WTC11 (cell line): ENCODE measurements at regions not wholly inside any gene's neighbourhood (a gene's known extent, or its start where the extent isn't known, plus 50 kb on each side); places are given as distances from the start of the nearest gene placed in this dataset.

Experiments
- CBFB ChIP-seq: sonication (generic); formaldehyde crosslinking; IDR thresholded peaks from 2 replicates; pipeline ENCODE4 v1.8.1; 2022; ENCODE audit warnings: mild to moderate bottlenecking, low read depth, missing genetic modification reagents
- CTCF ChIP-seq: fragments of 200-600 bp; IDR thresholded peaks from 2 replicates; pipeline ENCODE4 v1.8.0; 2022; ENCODE audit warnings: antibody characterized with exemption
- FOXP4 ChIP-seq: sonication (generic); formaldehyde crosslinking; IDR thresholded peaks from 2 replicates; pipeline ENCODE4 v1.8.0; 2022; ENCODE audit warnings: mild to moderate bottlenecking, missing genetic modification reagents
- NFYB ChIP-seq: sonication (generic); formaldehyde crosslinking; conservative IDR thresholded peaks from 2 replicates; pipeline ENCODE4 v1.8.0; 2022; ENCODE audit warnings: low read depth, missing genetic modification reagents
- SMAD3 ChIP-seq: sonication (generic); formaldehyde crosslinking; IDR thresholded peaks from 2 replicates; pipeline ENCODE4 v1.8.0; 2022; ENCODE audit warnings: missing genetic modification reagents, mild to moderate bottlenecking, borderline replicate concordance
- SP1 ChIP-seq: sonication (generic); formaldehyde crosslinking; conservative IDR thresholded peaks from 2 replicates; pipeline ENCODE4 v1.8.1; 2022; ENCODE audit warnings: missing genetic modification reagents
- STAT6 ChIP-seq: sonication (generic); formaldehyde crosslinking; conservative IDR thresholded peaks from 2 replicates; pipeline ENCODE4 v1.8.1; 2023; ENCODE audit warnings: mild to moderate bottlenecking, low read depth, missing genetic modification reagents, moderate library complexity
- ZNF281 ChIP-seq: sonication (generic); formaldehyde crosslinking; IDR thresholded peaks from 2 replicates; pipeline ENCODE4 v1.8.0; 2023; ENCODE audit warnings: mild to moderate bottlenecking, missing genetic modification reagents
- ZNF423 ChIP-seq: fragments of 250-450 bp; sonication (Bioruptor Pico); IDR thresholded peaks from 2 replicates; pipeline ENCODE4 v2.1.2; 2022; ENCODE audit warnings: mild to moderate bottlenecking, moderate library complexity

GRCh38 chr4:179662522-179662921, 2220.3 kb upstream of the AGA start:
- TF ChIP-seq NFYB (CRISPR knock-in tag): no peak
- no peak for TF ChIP-seq STAT6 (CRISPR knock-in tag)
- TF ChIP-seq SMAD3: no peak
- TF ChIP-seq SP1 (CRISPR knock-in tag): no peak
- no peak for TF ChIP-seq ZNF281 (CRISPR knock-in tag)
- TF ChIP-seq CTCF: no peak
- no peak for TF ChIP-seq ZNF423 (CRISPR knock-in tag)
- TF ChIP-seq CBFB (CRISPR knock-in tag): no peak
- no peak for TF ChIP-seq FOXP4
